ENCODE measurements at regions not wholly inside any gene's neighbourhood (a gene's known extent, or its start where the extent isn't known, plus 50 kb on each side); places are given as distances from the start of the nearest gene placed in this dataset.
"Not testable (repeated sequence)": the region's sequence is repeated elsewhere in the genome, so short reads cannot be mapped to it uniquely, and the experiment has no call there.

GRCh38 chr16:88246955-88247582 lies 135.7 kb upstream of the ZNF469 start:
- H2BK5ac ChIP-seq (ENCODE audit: low read depth, low read length); H2BK15ac ChIP-seq (ENCODE audit: low read length); H3K4ac ChIP-seq (replicated peaks; ENCODE audit: insufficient read length, low read depth, low read length); H4K91ac ChIP-seq (replicated peaks; ENCODE audit: insufficient read length, low read length); H3K9me3 ChIP-seq (ENCODE audit: insufficient read depth in 2 of 2, low read depth in 1 of 2, low read length in 1 of 2); H4K5ac ChIP-seq (ENCODE audit: insufficient read length, low read depth, low read length); H3K4me3 ChIP-seq (ENCODE audit: extremely low read depth in 1 of 4, insufficient read depth in 2 of 4, low read depth in 3 of 4, low read length in 4 of 4); H4K20me1 ChIP-seq (replicated peaks in 1 of 2; ENCODE audit: control insufficient read depth in 1 of 2, insufficient read depth in 2 of 2, low read length in 2 of 2); H2BK20ac ChIP-seq (ENCODE audit: low read length); H2AFZ ChIP-seq (ENCODE audit: low read length); H3K27me3 ChIP-seq (replicated peaks in 1 of 4; ENCODE audit: control insufficient read depth in 3 of 4, extremely low read depth in 1 of 4, insufficient read depth in 3 of 4, low read length in 3 of 4); H2BK12ac ChIP-seq (ENCODE audit: low read depth, low read length); H4K8ac ChIP-seq (ENCODE audit: extremely low read depth, insufficient read depth, low read length); H3K27ac ChIP-seq (ENCODE audit: low read depth, low read length); H2BK120ac ChIP-seq (replicated peaks; ENCODE audit: low read depth, low read length); CTCF ChIA-PET (ENCODE audit: partially characterized antibody); H3K36me3 ChIP-seq (ENCODE audit: control insufficient read depth in 2 of 4, insufficient read depth in 4 of 4, low read length in 3 of 4); H3K79me1 ChIP-seq (ENCODE audit: low read depth, low read length); H3K9ac ChIP-seq (replicated peaks in 1 of 4; ENCODE audit: extremely low read depth in 1 of 4, low read depth in 3 of 4, low read length in 3 of 4); H3K14ac ChIP-seq (ENCODE audit: insufficient read length); H3K56ac ChIP-seq (replicated peaks; ENCODE audit: insufficient read length, low read depth, low read length); H3K79me2 ChIP-seq (ENCODE audit: control insufficient read depth in 1 of 2, insufficient read depth in 2 of 2, low read length in 2 of 2); POLR2A ChIA-PET (ENCODE audit: partially characterized antibody); H3K4me1 ChIP-seq (replicated peaks in 1 of 4; ENCODE audit: control insufficient read depth in 3 of 4, insufficient read depth in 4 of 4, low read length in 3 of 4); H3K18ac ChIP-seq (ENCODE audit: extremely low read depth, low read length); DNase-seq (ENCODE audit: low read depth in 1 of 2, low spot score in 2 of 2); H3K4me2 ChIP-seq (ENCODE audit: insufficient read depth in 1 of 2, low read depth in 2 of 2, low read length in 2 of 2); H2AK5ac ChIP-seq (ENCODE audit: low read depth, low read length); H3K23ac ChIP-seq (ENCODE audit: insufficient read length); H3K23me2 ChIP-seq (ENCODE audit: low read depth, low read length); FAIRE-seq: not testable (repeated sequence)
- WGBS, 2 experiments (ENCODE audit: extremely low coverage in 1 of 2, insufficient coverage in 1 of 2, insufficient read length in 1 of 2, insufficient replicate concordance in 2 of 2, low coverage in 1 of 2, low lambda C conversion rate in 2 of 2, missing lambda C conversion rate in 1 of 2) = 82 to 100% methylated on average over 3 to 4 of the region's 4 CpGs

- H4K20me1 ChIP-seq (replicated peaks in 1 of 2; ENCODE audit: control insufficient read depth in 1 of 2, insufficient read depth in 2 of 2, low read length in 2 of 2); H3K23me2 ChIP-seq (ENCODE audit: low read depth, low read length); H3K9ac ChIP-seq (replicated peaks in 1 of 4; ENCODE audit: extremely low read depth in 1 of 4, low read depth in 3 of 4, low read length in 3 of 4); H3K18ac ChIP-seq (ENCODE audit: extremely low read depth, low read length); H3K36me3 ChIP-seq (ENCODE audit: control insufficient read depth in 2 of 4, insufficient read depth in 4 of 4, low read length in 3 of 4); H3K4me3 ChIP-seq (ENCODE audit: extremely low read depth in 1 of 4, insufficient read depth in 2 of 4, low read depth in 3 of 4, low read length in 4 of 4); H2BK12ac ChIP-seq (ENCODE audit: low read depth, low read length); H3K27ac ChIP-seq (ENCODE audit: low read depth, low read length); H4K91ac ChIP-seq (replicated peaks; ENCODE audit: insufficient read length, low read length); H3K79me2 ChIP-seq (ENCODE audit: control insufficient read depth in 1 of 2, insufficient read depth in 2 of 2, low read length in 2 of 2); H3K27me3 ChIP-seq (replicated peaks in 1 of 4; ENCODE audit: control insufficient read depth in 3 of 4, extremely low read depth in 1 of 4, insufficient read depth in 3 of 4, low read length in 3 of 4); H4K5ac ChIP-seq (ENCODE audit: insufficient read length, low read depth, low read length); H2BK120ac ChIP-seq (replicated peaks; ENCODE audit: low read depth, low read length); H3K14ac ChIP-seq (ENCODE audit: insufficient read length); H2BK15ac ChIP-seq (ENCODE audit: low read length); H4K8ac ChIP-seq (ENCODE audit: extremely low read depth, insufficient read depth, low read length); H2BK5ac ChIP-seq (ENCODE audit: low read depth, low read length); H3K23ac ChIP-seq (ENCODE audit: insufficient read length); H2AK5ac ChIP-seq (ENCODE audit: low read depth, low read length); H3K9me3 ChIP-seq (ENCODE audit: insufficient read depth in 2 of 2, low read depth in 1 of 2, low read length in 1 of 2); H2BK20ac ChIP-seq (ENCODE audit: low read length); H3K4me2 ChIP-seq (ENCODE audit: insufficient read depth in 1 of 2, low read depth in 2 of 2, low read length in 2 of 2); H3K79me1 ChIP-seq (ENCODE audit: low read depth, low read length); FAIRE-seq; H2AFZ ChIP-seq (ENCODE audit: low read length); H3K4ac ChIP-seq (replicated peaks; ENCODE audit: insufficient read length, low read depth, low read length); DNase-seq (ENCODE audit: low read depth in 1 of 2, low spot score in 2 of 2); CTCF ChIA-PET (ENCODE audit: partially characterized antibody); H3K4me1 ChIP-seq (replicated peaks in 1 of 4; ENCODE audit: control insufficient read depth in 3 of 4, insufficient read depth in 4 of 4, low read length in 3 of 4); H3K56ac ChIP-seq (replicated peaks; ENCODE audit: insufficient read length, low read depth, low read length): not testable (repeated sequence)
- 81 to 100% methylated on average over 2 to 5 of the region's 5 CpGs for WGBS, 2 experiments (ENCODE audit: extremely low coverage in 1 of 2, insufficient coverage in 1 of 2, insufficient read length in 1 of 2, insufficient replicate concordance in 2 of 2, low coverage in 1 of 2, low lambda C conversion rate in 2 of 2, missing lambda C conversion rate in 1 of 2)
- POLR2A ChIA-PET (ENCODE audit: partially characterized antibody) = interaction anchor here (0.6 to 1.0 kb wide), 2 partner anchors 27 to 1122 kb away, joined by 3 to 4 read pairs; no protein-coding TSS in a partner anchor
These were observed 135.2 kb upstream of the ZNF469 start for GRCh38 chr16:88247583-88247966.

Measured in H1 (cell line).